Neuronal stem cell (in vitro differentiated cells): ENCODE measurements at regions not wholly inside any gene's neighbourhood (a gene's known extent, or its start where the extent isn't known, plus 50 kb on each side); places are given as distances from the start of the nearest gene placed in this dataset.

Experiments used
- DNase-seq: peaks from one replicate; pipeline ENCODE4 v3.0.0-alpha.2; 2013; ENCODE audit warnings: low spot score
- H2AFZ ChIP-seq: one replicate; pipeline ENCODE4 v1.6.1; 2013; ENCODE audit warnings: mild to moderate bottlenecking, low read length, inconsistent platforms
- H2AK5ac ChIP-seq: 2 replicates; pipeline ENCODE4 v1.6.1; 2013; ENCODE audit warnings: low read depth, mild to moderate bottlenecking, inconsistent platforms, low read length, moderate library complexity, mixed read lengths
- H2BK120ac ChIP-seq: 2 replicates; pipeline ENCODE4 v1.6.1; 2013; ENCODE audit warnings: low read depth, mild to moderate bottlenecking, inconsistent platforms, low read length, moderate library complexity, mixed read lengths
- H2BK12ac ChIP-seq: one replicate; pipeline ENCODE4 v1.6.1; 2013; ENCODE audit warnings: low read length, inconsistent platforms
- H2BK15ac ChIP-seq: 2 replicates; pipeline ENCODE4 v1.6.1; 2013; ENCODE audit warnings: mild to moderate bottlenecking, low read length, inconsistent platforms, mixed read lengths
- H2BK5ac ChIP-seq: one replicate; pipeline ENCODE4 v1.6.1; 2013; ENCODE audit warnings: inconsistent platforms, mild to moderate bottlenecking, low read length, moderate library complexity
- H3K14ac ChIP-seq: one replicate; pipeline ENCODE4 v1.6.1; 2013; ENCODE audit warnings: low read length, inconsistent platforms
- H3K18ac ChIP-seq: 2 replicates; pipeline ENCODE4 v1.6.1; 2013; ENCODE audit warnings: low read length, inconsistent platforms
- H3K23ac ChIP-seq: 2 replicates; pipeline ENCODE4 v1.6.1; 2013; ENCODE audit warnings: low read depth, mild to moderate bottlenecking, mixed read lengths, low read length, inconsistent platforms; ENCODE audit not compliant: poor library complexity
- H3K27ac ChIP-seq: replicated peaks from 3 replicates; pipeline ENCODE4 v1.5.1; 2013; ENCODE audit warnings: low read length, inconsistent platforms
- H3K27me3 ChIP-seq, 3 experiments: 2 replicates each; pipeline ENCODE4 v1.6.1; 2013; ENCODE audit warnings: low read length in 3 of 3, mild to moderate bottlenecking in 2 of 3, inconsistent platforms in 1 of 3, low read depth in 1 of 3, mixed read lengths in 1 of 3, moderate library complexity in 1 of 3; ENCODE audit not compliant: control insufficient read depth in 3 of 3, insufficient read depth in 3 of 3
- H3K36me3 ChIP-seq, 2 donors: replicated peaks in 1 of 2; 2 replicates each; pipeline ENCODE4 v1.6.1; 2013; ENCODE audit warnings: low read length in 2 of 2; ENCODE audit not compliant: control insufficient read depth in 2 of 2, insufficient read depth in 2 of 2
- H3K4ac ChIP-seq: 2 replicates; pipeline ENCODE4 v1.6.1; 2013; ENCODE audit warnings: inconsistent platforms, mild to moderate bottlenecking, low read length, moderate library complexity
- H3K4me1 ChIP-seq, 2 donors: 1 replicate in 1 of 2; 2 replicates in 1 of 2; pipeline ENCODE4 v1.6.1; 2013; ENCODE audit warnings: low read length in 2 of 2, low read depth in 1 of 2; ENCODE audit not compliant: control insufficient read depth in 2 of 2, insufficient read depth in 1 of 2
- H3K4me2 ChIP-seq: one replicate; pipeline ENCODE4 v1.6.1; 2013; ENCODE audit warnings: mild to moderate bottlenecking, low read length, inconsistent platforms; ENCODE audit not compliant: insufficient read depth, poor library complexity, severe bottlenecking
- H3K4me3 ChIP-seq, 2 donors: 2 replicates each; pipeline ENCODE4 v1.5.1; 2013; ENCODE audit warnings: low read length in 2 of 2, mild to moderate bottlenecking in 2 of 2, inconsistent platforms in 1 of 2, moderate library complexity in 1 of 2
- H3K79me1 ChIP-seq: one replicate; pipeline ENCODE4 v1.6.1; 2013; ENCODE audit warnings: low read depth, mild to moderate bottlenecking, inconsistent platforms, low read length, moderate library complexity
- H3K9ac ChIP-seq: one replicate; pipeline ENCODE4 v1.6.1; 2013; ENCODE audit warnings: mild to moderate bottlenecking, low read depth, low read length, inconsistent platforms; ENCODE audit not compliant: poor library complexity
- H3K9me3 ChIP-seq, 2 donors: replicated peaks in 1 of 2; 2 replicates each; pipeline versions ENCODE3 to v1.6.1; 2013; ENCODE audit warnings: low read length in 2 of 2, mild to moderate bottlenecking in 2 of 2, inconsistent platforms in 1 of 2, low read depth in 1 of 2, mixed read lengths in 1 of 2, moderate library complexity in 1 of 2; ENCODE audit not compliant: control insufficient read depth in 2 of 2, insufficient read depth in 1 of 2
- H4K8ac ChIP-seq: one replicate; pipeline ENCODE4 v1.6.1; 2013; ENCODE audit warnings: low read depth, mild to moderate bottlenecking, inconsistent platforms, low read length, moderate library complexity
- H4K91ac ChIP-seq: one replicate; pipeline ENCODE4 v1.6.1; 2013; ENCODE audit warnings: low read length, low read depth, mild to moderate bottlenecking, inconsistent platforms; ENCODE audit not compliant: poor library complexity
- WGBS, 2 donors: extraction: QIAGEN DNeasy Blood & Tissue Kit; methylation state at CpG; one replicate each; pipeline ENCODE4 v1.1.7; 2013; ENCODE audit warnings: missing lambda C conversion rate in 2 of 2, mixed read lengths in 1 of 2; ENCODE audit not compliant: insufficient read length in 2 of 2, insufficient replicate concordance in 1 of 2; ENCODE audit errors: extremely low coverage in 2 of 2; 5-methylcytosine and 5-hydroxymethylcytosine counted together

DNA sequence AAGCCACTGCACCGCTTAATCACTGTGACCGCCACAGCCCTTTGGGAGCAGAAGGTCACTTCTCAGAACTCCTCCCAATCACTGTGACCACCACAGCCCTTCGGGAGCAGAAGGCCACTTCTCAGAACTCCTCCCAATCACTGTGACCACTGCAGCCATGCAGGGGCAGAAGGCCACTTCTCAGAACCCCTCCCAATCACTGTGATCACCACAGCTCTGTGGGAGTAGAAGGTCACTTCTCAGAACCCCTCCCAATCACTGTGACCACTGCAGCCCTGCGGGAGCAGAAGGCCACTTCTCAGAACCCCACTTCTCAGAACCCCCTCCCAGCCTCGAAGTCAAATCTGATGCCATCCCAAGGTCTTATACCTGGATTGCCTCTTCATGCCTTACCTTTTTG, 56.8 kb upstream of the DAPL1 start:
- no peak overlapping the region for H3K9ac ChIP-seq
- no peak overlapping the region for H3K23ac ChIP-seq
- DNase-seq = no peak
- no peaks in the 10 kb centered on the region for H3K36me3 ChIP-seq
- no peak overlapping the region for H4K8ac ChIP-seq
- H3K4ac ChIP-seq = no peak overlapping the region
- no peak overlapping the region for H2BK12ac ChIP-seq
- WGBS, 2 donors = no CpG with 5 or more reads among the region's 5 CpGs
- H2AFZ ChIP-seq = no peak overlapping the region
- no peak overlapping the region for H3K4me2 ChIP-seq
- H2BK5ac ChIP-seq = no peak overlapping the region
- H2AK5ac ChIP-seq = no peak overlapping the region
- no peak overlapping the region for H4K91ac ChIP-seq
- H3K4me1 ChIP-seq = no peaks in the 10 kb centered on the region
- H3K4me3 ChIP-seq = no peak overlapping the region
- peaks cover 0 to 11% (median 0%) of the 10 kb centered on the region in 3 experiments for H3K27me3 ChIP-seq
- peaks cover 0 to 2% of the 10 kb centered on the region in 2 donors for H3K9me3 ChIP-seq
- H2BK15ac ChIP-seq = no peak overlapping the region
- no peak overlapping the region for H3K27ac ChIP-seq
- H3K18ac ChIP-seq = no peak overlapping the region
- H2BK120ac ChIP-seq = no peak overlapping the region
- no peak overlapping the region for H3K14ac ChIP-seq
- H3K79me1 ChIP-seq = no peaks in the 10 kb centered on the region

DNA sequence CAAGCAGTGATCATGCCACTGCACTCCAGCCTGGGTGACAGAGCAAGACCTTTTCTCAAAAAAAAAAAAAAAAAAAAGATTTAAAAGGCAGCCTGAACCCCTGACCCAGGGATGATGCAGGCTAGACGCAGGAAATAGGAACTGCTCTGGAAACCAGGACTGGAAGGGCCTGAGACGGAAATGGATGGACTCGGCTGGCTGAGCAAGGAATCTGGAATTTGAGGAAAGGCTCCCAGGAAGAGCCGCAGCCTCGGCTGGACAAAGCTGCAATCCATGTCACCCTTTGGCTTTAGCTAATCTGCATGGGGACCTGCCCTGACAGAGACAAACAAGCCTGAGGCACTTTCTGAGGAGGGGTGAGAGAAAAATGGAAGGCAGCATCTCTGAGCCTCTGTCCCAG, 55.0 kb upstream of the DAPL1 start:
- Histone ChIP-seq H2BK12ac (no peak overlapping the region), H2AFZ (no peak overlapping the region), H3K9me3 (peaks cover 0 to 2% of the 10 kb centered on the region in 2 donors), H2BK15ac (no peak overlapping the region), H4K91ac (no peak overlapping the region), H3K27ac (no peak overlapping the region), H2BK5ac (no peak overlapping the region), H3K9ac (no peak overlapping the region), H3K23ac (no peak overlapping the region), H3K18ac (no peak overlapping the region), H3K4me2 (no peak overlapping the region), H3K79me1 (no peaks in the 10 kb centered on the region), H3K4me1 (peaks cover 3 to 4% of the 10 kb centered on the region in 2 donors), H3K14ac (no peak overlapping the region), H4K8ac (no peak overlapping the region), H3K4me3 (no peak overlapping the region), H3K36me3 (no peaks in the 10 kb centered on the region), H2AK5ac (no peak overlapping the region), H3K27me3 (peaks cover 0 to 19% (median 0%) of the 10 kb centered on the region in 3 experiments), H2BK120ac (no peak overlapping the region), H3K4ac (no peak overlapping the region)
- no peak for DNase-seq
- WGBS, 2 donors = no CpG with 5 or more reads among the region's 5 CpGs

DNA sequence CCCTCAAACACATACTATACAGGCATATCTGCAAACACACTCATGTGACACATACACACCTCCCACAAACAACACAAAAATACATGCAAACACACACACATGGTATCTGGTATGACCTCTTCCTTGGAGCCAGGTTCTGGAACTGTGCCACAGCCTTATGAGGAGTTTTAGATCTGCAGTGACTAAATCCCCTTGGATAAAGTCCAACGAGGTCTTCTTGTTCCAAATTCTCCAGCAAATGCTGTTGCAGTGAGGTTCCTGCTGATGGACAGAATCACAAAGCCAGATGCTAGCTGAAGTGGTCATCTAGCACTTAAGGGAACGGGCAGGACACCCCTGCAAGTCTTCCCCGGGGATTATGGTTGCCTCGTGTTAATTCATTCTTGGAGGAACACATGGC, 54.5 kb upstream of the DAPL1 start:
- no peak overlapping the region for H3K14ac ChIP-seq
- no peak for DNase-seq
- no peak overlapping the region for H3K4me2 ChIP-seq
- no CpG with 5 or more reads among the region's 4 CpGs for WGBS, 2 donors
- no peak overlapping the region for H2BK120ac ChIP-seq
- no peak overlapping the region for H3K27ac ChIP-seq
- H4K91ac ChIP-seq = no peak overlapping the region
- H3K9ac ChIP-seq = no peak overlapping the region
- H3K4me1 ChIP-seq = peaks cover 4 to 6% of the 10 kb centered on the region in 2 donors
- H3K27me3 ChIP-seq = peaks cover 0 to 19% (median 0%) of the 10 kb centered on the region in 3 experiments
- H2BK5ac ChIP-seq = no peak overlapping the region
- no peak overlapping the region for H3K23ac ChIP-seq
- no peak overlapping the region for H3K4ac ChIP-seq
- no peak overlapping the region for H2BK12ac ChIP-seq
- no peak overlapping the region for H2BK15ac ChIP-seq
- no peak overlapping the region for H4K8ac ChIP-seq
- no peaks in the 10 kb centered on the region for H3K36me3 ChIP-seq
- H2AK5ac ChIP-seq = no peak overlapping the region
- no peak overlapping the region for H3K18ac ChIP-seq
- no peak overlapping the region for H3K4me3 ChIP-seq
- no peaks in the 10 kb centered on the region for H3K79me1 ChIP-seq
- no peak overlapping the region for H2AFZ ChIP-seq
- H3K9me3 ChIP-seq = peaks cover 0 to 2% of the 10 kb centered on the region in 2 donors

- H3K9ac ChIP-seq = no peak overlapping the region
- H3K14ac ChIP-seq = no peak overlapping the region
- no peak overlapping the region for H2BK15ac ChIP-seq
- no peak overlapping the region for H3K18ac ChIP-seq
- H3K9me3 ChIP-seq = peaks cover 0 to 2% of the 10 kb centered on the region in 2 donors
- H3K4me2 ChIP-seq = no peak overlapping the region
- no peak overlapping the region for H2BK12ac ChIP-seq
- H3K79me1 ChIP-seq = no peaks in the 10 kb centered on the region
- no peak overlapping the region for H3K27ac ChIP-seq
- no peak overlapping the region for H2BK5ac ChIP-seq
- DNase-seq = no peak
- peaks cover 0 to 16% (median 2%) of the 10 kb centered on the region in 3 experiments for H3K27me3 ChIP-seq
- H4K91ac ChIP-seq = no peak overlapping the region
- no peak overlapping the region for H4K8ac ChIP-seq
- no peak overlapping the region for H3K4ac ChIP-seq
- WGBS, 2 donors = no CpG with 5 or more reads among the region's 8 CpGs
- no peaks in the 10 kb centered on the region for H3K36me3 ChIP-seq
- H3K4me1 ChIP-seq = peaks cover 5 to 6% of the 10 kb centered on the region in 2 donors
- no peak overlapping the region for H2BK120ac ChIP-seq
- no peak overlapping the region for H3K23ac ChIP-seq
- H2AFZ ChIP-seq = no peak overlapping the region
- H3K4me3 ChIP-seq = no peak overlapping the region
- H2AK5ac ChIP-seq = no peak overlapping the region
Observed at GRCh38 chr2:158741625-158742024, 53.5 kb upstream of the DAPL1 start.
